HG03354 (cell line): ENCODE measurements at regions not wholly inside any gene's neighbourhood (a gene's known extent, or its start where the extent isn't known, plus 50 kb on each side); places are given as distances from the start of the nearest gene placed in this dataset.
A peak's percentile ranks its signal among the peaks of the same experiment; 100 is the strongest.

Experiments used
- ATAC-seq: cut with Tn5 transposase; IDR thresholded peaks from one replicate; pipeline ENCODE4 v1.9.1; 2021; ENCODE audit warnings: mild to moderate bottlenecking; ENCODE audit not compliant: unreplicated experiment, poor library complexity, severe bottlenecking

GRCh38 chr20:19889011-19889953 lies 127.9 kb upstream of the NAA20 start:
- no peak for ATAC-seq

- ATAC-seq, result no peak
Measured at GRCh38 chr20:19890445-19891051, 126.6 kb upstream of the NAA20 start.

GRCh38 chr20:19893356-19893755 lies 123.8 kb upstream of the NAA20 start:
- no peak for ATAC-seq

- ATAC-seq, result no peak
Measured at GRCh38 chr20:19895761-19896160, 121.4 kb upstream of the NAA20 start.

- ATAC-seq, result no peak
Measured at GRCh38 chr20:19897891-19898290, 119.3 kb upstream of the NAA20 start.

- ATAC-seq, result no peak
Measured at GRCh38 chr20:19901226-19901625, 115.9 kb upstream of the NAA20 start.

- ATAC-seq, result peak; percentile 70
Measured at GRCh38 chr20:19903168-19903811, 113.9 kb upstream of the NAA20 start.

GRCh38 chr20:19907326-19908056 lies 109.7 kb upstream of the NAA20 start:
- no peak for ATAC-seq

GRCh38 chr20:19908576-19908975 lies 108.6 kb upstream of the NAA20 start:
- no peak for ATAC-seq

- no peak for ATAC-seq
Measured at GRCh38 chr20:19909725-19910124, 107.4 kb upstream of the NAA20 start.

GRCh38 chr20:19911810-19912382 lies 105.3 kb upstream of the NAA20 start:
- ATAC-seq, result no peak

- ATAC-seq, result no peak
Measured at GRCh38 chr20:19913349-19913748, 103.8 kb upstream of the NAA20 start.

- peak; percentile 36 for ATAC-seq
Measured at GRCh38 chr20:19913927-19914614, 103.1 kb upstream of the NAA20 start.

GRCh38 chr20:19915111-19915798 lies 101.9 kb upstream of the NAA20 start:
- peak; percentile 34 for ATAC-seq

- ATAC-seq, result no peak
Measured at GRCh38 chr20:19916531-19917485, 100.4 kb upstream of the NAA20 start.

- ATAC-seq, result no peak
Measured at GRCh38 chr20:19918965-19919329, 98.2 kb upstream of the NAA20 start.

GRCh38 chr20:19920381-19921138 lies 96.6 kb upstream of the NAA20 start:
- no peak for ATAC-seq
